PC-9 (cell line): ENCODE measurements at regions not wholly inside any gene's neighbourhood (a gene's known extent, or its start where the extent isn't known, plus 50 kb on each side); places are given as distances from the start of the nearest gene placed in this dataset.

ENCODE experiments used
- BruUV-seq: library from RNA; stranded (reverse); fragments of 400-500 nt; replicated peaks from 2 replicates; lab custom pipeline; 2021; lab: Mats Ljungman, UMichigan
- CTCF ChIA-PET: fragments of 300-600 bp; sonication (Branson Sonifier 250); formaldehyde crosslinking; loops from one replicate; lab custom pipeline; 2022; ENCODE audit warnings: antibody characterized with exemption; lab: Charles Lee
- POLR2A ChIA-PET: fragments of 300-600 bp; sonication (Branson Sonifier 250); formaldehyde crosslinking; loops from one replicate; lab custom pipeline; 2022; ENCODE audit warnings: antibody characterized with exemption; ENCODE audit not compliant: unreplicated experiment; lab: Charles Lee
- DNase-seq, 2 experiments: peaks; one replicate each; pipeline versions ENCODE4 v3.0.0 to v3.0.0-alpha.2; 2015 to 2022; ENCODE audit warnings: mixed read lengths in 1 of 2
- H2AFZ ChIP-seq: fragments of 200-600 bp; sonication (generic); 2 replicates; pipeline ENCODE4 v1.8.1; 2017; ENCODE audit warnings: antibody characterized with exemption
- H3F3A ChIP-seq: fragments of 200-600 bp; sonication (generic); 2 replicates; pipeline ENCODE4 v1.8.1; 2017; ENCODE audit warnings: antibody characterized with exemption, mild to moderate bottlenecking, low read depth; ENCODE audit not compliant: insufficient read depth
- H3K27ac ChIP-seq: fragments of 200-600 bp; sonication (generic); 2 replicates; pipeline ENCODE4 v1.6.1; 2016; ENCODE audit warnings: mixed run types
- H3K27me3 ChIP-seq: fragments of 200-600 bp; sonication (generic); 2 replicates; pipeline ENCODE4 v1.6.1; 2016; ENCODE audit warnings: low read depth, mixed run types; ENCODE audit not compliant: insufficient read depth
- H3K36me3 ChIP-seq: fragments of 200-600 bp; sonication (generic); 2 replicates; pipeline ENCODE4 v1.6.1; 2016; ENCODE audit warnings: low read depth, mixed run types
- H3K4me1 ChIP-seq: fragments of 200-600 bp; sonication (generic); replicated peaks from 2 replicates; pipeline ENCODE4 v1.6.1; 2016; ENCODE audit warnings: mixed run types; ENCODE audit not compliant: insufficient read depth
- H3K4me2 ChIP-seq: fragments of 200-600 bp; sonication (generic); 2 replicates; pipeline ENCODE4 v1.6.1; 2017; ENCODE audit warnings: mixed run types
- H3K4me3 ChIP-seq: fragments of 200-600 bp; sonication (generic); 2 replicates; pipeline ENCODE4 v1.6.1; 2016; ENCODE audit warnings: mixed run types
- H3K79me2 ChIP-seq: fragments of 200-600 bp; sonication (generic); 2 replicates; pipeline ENCODE4 v1.6.1; 2017; ENCODE audit warnings: low read depth, mixed run types
- H3K9me2 ChIP-seq: fragments of 200-600 bp; sonication (generic); 2 replicates; pipeline ENCODE4 v1.8.1; 2017; ENCODE audit warnings: mild to moderate bottlenecking; ENCODE audit not compliant: insufficient read depth
- H3K9me3 ChIP-seq: fragments of 200-600 bp; sonication (generic); 2 replicates; pipeline ENCODE4 v1.8.1; 2016; ENCODE audit warnings: low read depth; ENCODE audit not compliant: insufficient read depth
- H4K20me1 ChIP-seq: fragments of 200-600 bp; sonication (generic); 2 replicates; pipeline ENCODE4 v1.8.1; 2017; ENCODE audit not compliant: insufficient read depth
- CTCF ChIP-seq: fragments of 200-600 bp; sonication (generic); conservative IDR thresholded peaks from 2 replicates; pipeline ENCODE4 v1.6.1; 2017; ENCODE audit warnings: mixed run types, antibody characterized with exemption, mild to moderate bottlenecking, moderate library complexity
- EZH2 ChIP-seq: fragments of 200-600 bp; sonication (generic); IDR thresholded peaks from 2 replicates; pipeline ENCODE4 v1.8.0; 2017; ENCODE audit warnings: antibody characterized with exemption, low read depth
- intact Hi-C: fragments of 100-400 bp; cut with micrococcal nuclease; formaldehyde crosslinking; loops from one replicate; pipeline ENCODE4 v1.10.0; 2022; ENCODE audit not compliant: unreplicated experiment

GRCh38 chr10:121121462-121121861 lies 270.3 kb downstream of the WDR11 start:
- ChIA-PET CTCF (no interaction called here), POLR2A (no interaction called here)
- Histone ChIP-seq H3F3A (no peaks in the 10 kb centered on the region), H3K9me3 (no peaks in the 10 kb centered on the region), H3K4me2 (no peak overlapping the region), H3K4me1 (no peaks in the 10 kb centered on the region), H3K36me3 (no peaks in the 10 kb centered on the region), H3K27me3 (peaks cover 3% of the 10 kb centered on the region), H4K20me1 (no peaks in the 10 kb centered on the region), H3K4me3 (no peak overlapping the region), H3K79me2 (no peaks in the 10 kb centered on the region), H3K9me2 (no peaks in the 10 kb centered on the region), H2AFZ (no peak overlapping the region), H3K27ac (no peak overlapping the region)
- intact Hi-C loops, result no loop called here
- no TSS peak for BruUV-seq
- no peak for TF ChIP-seq CTCF
- TF ChIP-seq EZH2, result no peak
- no peak for DNase-seq

GRCh38 chr10:121127151-121127906 lies 276.2 kb downstream of the WDR11 start:
- Histone ChIP-seq H3K4me2 (no peak overlapping the region), H3K9me2 (no peaks in the 10 kb centered on the region), H3K36me3 (no peaks in the 10 kb centered on the region), H3K27ac (no peak overlapping the region), H4K20me1 (no peaks in the 10 kb centered on the region), H3K79me2 (no peaks in the 10 kb centered on the region), H3K4me3 (no peak overlapping the region), H3F3A (no peaks in the 10 kb centered on the region), H3K27me3 (peaks cover 30% of the 10 kb centered on the region), H2AFZ (no peak overlapping the region), H3K9me3 (no peaks in the 10 kb centered on the region), H3K4me1 (no peaks in the 10 kb centered on the region)
- ChIA-PET POLR2A (no interaction called here), CTCF (no interaction called here)
- intact Hi-C loops, result no loop called here
- DNase-seq, result no peak
- TF ChIP-seq CTCF, result no peak
- no peak for TF ChIP-seq EZH2
- BruUV-seq, result no TSS peak

GRCh38 chr10:121128164-121128563 lies 277.0 kb downstream of the WDR11 start:
- Histone ChIP-seq H4K20me1 (no peaks in the 10 kb centered on the region), H3K27ac (no peak overlapping the region), H3K79me2 (no peaks in the 10 kb centered on the region), H3F3A (no peaks in the 10 kb centered on the region), H3K9me3 (no peaks in the 10 kb centered on the region), H3K4me3 (no peak overlapping the region), H3K9me2 (no peaks in the 10 kb centered on the region), H3K27me3 (peaks cover 30% of the 10 kb centered on the region), H3K36me3 (no peaks in the 10 kb centered on the region), H3K4me1 (no peaks in the 10 kb centered on the region), H2AFZ (no peak overlapping the region), H3K4me2 (no peak overlapping the region)
- POLR2A ChIA-PET, result no interaction called here
- intact Hi-C loops, result no loop called here
- DNase-seq, result no peak
- no TSS peak for BruUV-seq
- TF ChIP-seq CTCF (no peak), EZH2 (no peak)
- CTCF ChIA-PET, result no interaction called here
